Activated naive CD8-positive, alpha-beta T cell treated with anti-CD3 and anti-CD28 coated beads, Interleukin-2, amount 10 ng/mL, durations not matched to agents 7 days and 5 days (primary cell): ENCODE measurements at regions not wholly inside any gene's neighbourhood (a gene's known extent, or its start where the extent isn't known, plus 50 kb on each side); places are given as distances from the start of the nearest gene placed in this dataset.
"Not testable (repeated sequence)": the region's sequence is repeated elsewhere in the genome, so short reads cannot be mapped to it uniquely, and the experiment has no call there.

ENCODE experiments used
- ATAC-seq: fragments of 150-1000 bp; cut with Tn5 transposase; one replicate; pipeline ENCODE4 v1.10.0; 2021; ENCODE audit warnings: low read depth, moderate library complexity
- POLR2A ChIA-PET: fragments of 350-600 bp; sonication (Branson Sonifier 250); formaldehyde crosslinking; loops from one replicate; lab custom pipeline; 2021; ENCODE audit warnings: antibody characterized with exemption; lab: Charles Lee
- DNase-seq: peaks from one replicate; pipeline ENCODE4 v3.0.0; 2021
- H3K27ac Mint-ChIP-seq: one replicate; pipeline ENCODE4 v1.8.0; 2022; ENCODE audit warnings: mild to moderate bottlenecking, mixed read lengths
- H3K27me3 Mint-ChIP-seq: one replicate; pipeline ENCODE4 v1.8.0; 2022; ENCODE audit warnings: mild to moderate bottlenecking, moderate library complexity, mixed read lengths
- H3K36me3 Mint-ChIP-seq: one replicate; pipeline ENCODE4 v1.8.0; 2021; ENCODE audit warnings: mild to moderate bottlenecking, mixed read lengths
- H3K4me1 Mint-ChIP-seq: one replicate; pipeline ENCODE4 v1.8.0; 2021; ENCODE audit warnings: mixed read lengths
- H3K4me3 Mint-ChIP-seq: one replicate; pipeline ENCODE4 v1.8.0; 2022; ENCODE audit warnings: mild to moderate bottlenecking, moderate library complexity, mixed read lengths
- H3K9me3 Mint-ChIP-seq: one replicate; pipeline ENCODE4 v1.8.0; 2021; ENCODE audit warnings: mixed read lengths

GRCh38 chr12:69042557-69042956 is 109.6 kb upstream of the CPM start:
- POLR2A ChIA-PET = no interaction called here
- ATAC-seq = no peak
- H3K27me3 Mint-ChIP-seq = peaks cover 4% of the 10 kb centered on the region
- no peak overlapping the region for H3K4me3 Mint-ChIP-seq
- H3K27ac Mint-ChIP-seq = no peak overlapping the region
- no peaks in the 10 kb centered on the region for H3K36me3 Mint-ChIP-seq
- no peaks in the 10 kb centered on the region for H3K4me1 Mint-ChIP-seq
- no peak for DNase-seq
- peaks cover 4% of the 10 kb centered on the region for H3K9me3 Mint-ChIP-seq

- Mint-ChIP-seq H3K27ac (no peak overlapping the region), H3K4me3 (no peak overlapping the region), H3K9me3 (peaks cover 4% of the 10 kb centered on the region), H3K27me3 (peaks cover 4% of the 10 kb centered on the region), H3K4me1 (no peaks in the 10 kb centered on the region), H3K36me3 (no peaks in the 10 kb centered on the region)
- no peak for DNase-seq
- no peak for ATAC-seq
- POLR2A ChIA-PET = no interaction called here
Observed at GRCh38 chr12:69042970-69043369, 110.0 kb upstream of the CPM start.

- no peak for ATAC-seq
- no peaks in the 10 kb centered on the region for H3K4me1 Mint-ChIP-seq
- peaks cover under 1% of the 10 kb centered on the region for H3K9me3 Mint-ChIP-seq
- peaks cover 7% of the 10 kb centered on the region for H3K27me3 Mint-ChIP-seq
- H3K4me3 Mint-ChIP-seq = no peak overlapping the region
- no peak for DNase-seq
- H3K36me3 Mint-ChIP-seq = no peaks in the 10 kb centered on the region
- no peak overlapping the region for H3K27ac Mint-ChIP-seq
- POLR2A ChIA-PET = no interaction called here
Observed at GRCh38 chr12:69044887-69045286, 111.9 kb upstream of the CPM start.

GRCh38 chr12:69045430-69045829 is 112.5 kb upstream of the CPM start:
- ATAC-seq (no peak), DNase-seq (no peak)
- no peaks in the 10 kb centered on the region for H3K4me1 Mint-ChIP-seq
- peaks cover 7% of the 10 kb centered on the region for H3K27me3 Mint-ChIP-seq
- H3K4me3 Mint-ChIP-seq = no peak overlapping the region
- POLR2A ChIA-PET = no interaction called here
- no peaks in the 10 kb centered on the region for H3K9me3 Mint-ChIP-seq
- no peaks in the 10 kb centered on the region for H3K36me3 Mint-ChIP-seq
- no peak overlapping the region for H3K27ac Mint-ChIP-seq

- Mint-ChIP-seq H3K36me3 (no peaks in the 10 kb centered on the region), H3K9me3 (no peaks in the 10 kb centered on the region), H3K27ac (no peak overlapping the region), H3K4me3 (no peak overlapping the region), H3K27me3 (peaks cover 7% of the 10 kb centered on the region), H3K4me1 (no peaks in the 10 kb centered on the region)
- no peak for DNase-seq
- POLR2A ChIA-PET = no interaction called here
- ATAC-seq = no peak
Observed at GRCh38 chr12:69046363-69046762, 113.4 kb upstream of the CPM start.

- POLR2A ChIA-PET = no interaction called here
- ATAC-seq = no peak
- no peak for DNase-seq
- no peak overlapping the region for H3K4me3 Mint-ChIP-seq
- no peaks in the 10 kb centered on the region for H3K36me3 Mint-ChIP-seq
- H3K4me1 Mint-ChIP-seq = no peaks in the 10 kb centered on the region
- no peak overlapping the region for H3K27ac Mint-ChIP-seq
- no peaks in the 10 kb centered on the region for H3K9me3 Mint-ChIP-seq
- peaks cover 7% of the 10 kb centered on the region for H3K27me3 Mint-ChIP-seq
Observed at GRCh38 chr12:69046920-69047319, 113.9 kb upstream of the CPM start.

- Mint-ChIP-seq H3K4me1 (no peaks in the 10 kb centered on the region), H3K36me3 (no peaks in the 10 kb centered on the region), H3K4me3 (no peak overlapping the region), H3K9me3 (no peaks in the 10 kb centered on the region), H3K27me3 (peaks cover 7% of the 10 kb centered on the region), H3K27ac (no peak overlapping the region)
- POLR2A ChIA-PET = no interaction called here
- ATAC-seq (no peak), DNase-seq (no peak)
Observed at GRCh38 chr12:69047990-69048389, 115.0 kb upstream of the CPM start.

GRCh38 chr12:69049855-69050254 is 116.9 kb upstream of the CPM start:
- peaks cover 10% of the 10 kb centered on the region for H3K27me3 Mint-ChIP-seq
- H3K4me3 Mint-ChIP-seq, ATAC-seq, H3K27ac Mint-ChIP-seq, DNase-seq, H3K4me1 Mint-ChIP-seq, H3K9me3 Mint-ChIP-seq, H3K36me3 Mint-ChIP-seq, POLR2A ChIA-PET: not testable (repeated sequence)

- no peaks in the 10 kb centered on the region for H3K9me3 Mint-ChIP-seq
- DNase-seq (no peak), ATAC-seq (no peak)
- H3K27ac Mint-ChIP-seq = no peak overlapping the region
- no peak overlapping the region for H3K4me3 Mint-ChIP-seq
- no peaks in the 10 kb centered on the region for H3K36me3 Mint-ChIP-seq
- POLR2A ChIA-PET = no interaction called here
- H3K27me3 Mint-ChIP-seq = peaks cover 6% of the 10 kb centered on the region
- no peaks in the 10 kb centered on the region for H3K4me1 Mint-ChIP-seq
Observed at GRCh38 chr12:69052613-69053408, 119.8 kb upstream of the CPM start.

GRCh38 chr12:69054343-69055056 is 121.5 kb upstream of the CPM start:
- no peak overlapping the region for H3K4me3 Mint-ChIP-seq
- no peak for DNase-seq
- H3K36me3 Mint-ChIP-seq = no peaks in the 10 kb centered on the region
- peaks cover 3% of the 10 kb centered on the region for H3K4me1 Mint-ChIP-seq
- no peaks in the 10 kb centered on the region for H3K9me3 Mint-ChIP-seq
- ATAC-seq = no peak
- H3K27me3 Mint-ChIP-seq = peaks cover 6% of the 10 kb centered on the region
- POLR2A ChIA-PET = interaction anchor here (0.6 kb wide), 1 partner anchor 15 kb away, joined by 3 read pairs; no protein-coding TSS in a partner anchor
- H3K27ac Mint-ChIP-seq = no peak overlapping the region

- H3K36me3 Mint-ChIP-seq = no peaks in the 10 kb centered on the region
- ATAC-seq (no peak), DNase-seq (no peak)
- peaks cover 3% of the 10 kb centered on the region for H3K27me3 Mint-ChIP-seq
- no peak overlapping the region for H3K27ac Mint-ChIP-seq
- H3K9me3 Mint-ChIP-seq = no peaks in the 10 kb centered on the region
- no peak overlapping the region for H3K4me3 Mint-ChIP-seq
- H3K4me1 Mint-ChIP-seq = peaks cover 4% of the 10 kb centered on the region
- POLR2A ChIA-PET = no interaction called here
Observed at GRCh38 chr12:69055280-69055679, 122.3 kb upstream of the CPM start.

- POLR2A ChIA-PET = no interaction called here
- Mint-ChIP-seq H3K27me3 (peaks cover 3% of the 10 kb centered on the region), H3K36me3 (no peaks in the 10 kb centered on the region), H3K9me3 (no peaks in the 10 kb centered on the region), H3K4me1 (peaks cover 4% of the 10 kb centered on the region), H3K27ac (no peak overlapping the region), H3K4me3 (no peak overlapping the region)
- ATAC-seq (no peak), DNase-seq (no peak)
Observed at GRCh38 chr12:69055706-69056105, 122.7 kb upstream of the CPM start.

GRCh38 chr12:69056743-69057515 is 124.0 kb upstream of the CPM start:
- no peaks in the 10 kb centered on the region for H3K9me3 Mint-ChIP-seq
- H3K27me3 Mint-ChIP-seq = peaks cover 3% of the 10 kb centered on the region
- H3K4me1 Mint-ChIP-seq = peaks cover 4% of the 10 kb centered on the region
- no peak for ATAC-seq
- DNase-seq = no peak
- POLR2A ChIA-PET = no interaction called here
- no peak overlapping the region for H3K4me3 Mint-ChIP-seq
- H3K36me3 Mint-ChIP-seq = no peaks in the 10 kb centered on the region
- no peak overlapping the region for H3K27ac Mint-ChIP-seq
